ENCODE measurements at regions not wholly inside any gene's neighbourhood (a gene's known extent, or its start where the extent isn't known, plus 50 kb on each side); places are given as distances from the start of the nearest gene placed in this dataset.

DNA sequence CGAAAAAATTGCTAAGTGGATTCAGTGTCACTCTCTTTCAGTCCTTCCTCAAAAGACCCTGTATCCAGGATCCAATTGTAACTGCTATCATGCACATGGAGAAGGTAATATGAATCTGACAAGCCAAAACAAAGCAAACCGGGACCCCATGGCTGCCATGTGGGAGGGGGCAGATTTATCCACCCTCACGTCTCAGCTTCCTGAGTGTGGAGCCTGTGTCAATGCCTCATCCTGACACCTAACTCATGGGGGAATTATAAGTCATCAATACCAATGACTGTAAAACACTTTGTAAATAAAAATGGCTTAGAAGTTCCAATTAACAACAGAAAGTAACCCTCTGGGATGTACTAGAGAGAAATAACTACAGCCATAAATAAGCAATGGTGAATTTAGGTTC is 174.1 kb upstream of the MCHR2 start:
- DNase-seq (ENCODE audit: extremely low read depth, low read depth) = no peak
- H3K4me3 ChIP-seq (replicated peaks; ENCODE audit: low read depth, low read length) = no peak overlapping the region
- TF ChIP-seq, protein P1, sequence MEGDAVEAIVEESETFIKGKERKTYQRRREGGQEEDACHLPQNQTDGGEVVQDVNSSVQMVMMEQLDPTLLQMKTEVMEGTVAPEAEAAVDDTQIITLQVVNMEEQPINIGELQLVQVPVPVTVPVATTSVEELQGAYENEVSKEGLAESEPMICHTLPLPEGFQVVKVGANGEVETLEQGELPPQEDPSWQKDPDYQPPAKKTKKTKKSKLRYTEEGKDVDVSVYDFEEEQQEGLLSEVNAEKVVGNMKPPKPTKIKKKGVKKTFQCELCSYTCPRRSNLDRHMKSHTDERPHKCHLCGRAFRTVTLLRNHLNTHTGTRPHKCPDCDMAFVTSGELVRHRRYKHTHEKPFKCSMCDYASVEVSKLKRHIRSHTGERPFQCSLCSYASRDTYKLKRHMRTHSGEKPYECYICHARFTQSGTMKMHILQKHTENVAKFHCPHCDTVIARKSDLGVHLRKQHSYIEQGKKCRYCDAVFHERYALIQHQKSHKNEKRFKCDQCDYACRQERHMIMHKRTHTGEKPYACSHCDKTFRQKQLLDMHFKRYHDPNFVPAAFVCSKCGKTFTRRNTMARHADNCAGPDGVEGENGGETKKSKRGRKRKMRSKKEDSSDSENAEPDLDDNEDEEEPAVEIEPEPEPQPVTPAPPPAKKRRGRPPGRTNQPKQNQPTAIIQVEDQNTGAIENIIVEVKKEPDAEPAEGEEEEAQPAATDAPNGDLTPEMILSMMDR (IDR thresholded peaks at IDR 0.05; ENCODE audit: low read depth, low read length, missing control alignments) = no peak

DNA sequence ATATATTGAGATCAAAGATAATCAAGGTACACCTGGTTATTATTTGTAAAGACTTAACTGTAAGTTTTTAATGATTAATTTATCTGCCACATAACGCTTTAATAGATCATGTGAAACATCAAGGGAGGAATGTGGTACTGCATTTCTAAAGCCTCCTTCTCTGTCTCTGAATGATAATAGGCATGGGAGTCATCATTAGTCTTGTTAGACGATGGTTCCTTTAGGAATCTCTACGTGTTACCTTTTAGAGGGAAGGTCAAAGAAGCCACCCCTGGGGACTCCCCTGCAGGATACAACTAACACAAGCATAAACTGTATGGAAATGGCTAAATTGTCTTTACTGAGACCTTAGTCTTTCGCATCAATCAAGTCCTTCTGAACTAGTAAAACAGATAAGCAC is 173.6 kb upstream of the MCHR2 start:
- TF ChIP-seq, protein P1 (IDR thresholded peaks at IDR 0.05; ENCODE audit: low read depth, low read length, missing control alignments) = no peak
- no peak overlapping the region for H3K4me3 ChIP-seq (replicated peaks; ENCODE audit: low read depth, low read length)
- no peak for DNase-seq (ENCODE audit: extremely low read depth, low read depth)

DNA sequence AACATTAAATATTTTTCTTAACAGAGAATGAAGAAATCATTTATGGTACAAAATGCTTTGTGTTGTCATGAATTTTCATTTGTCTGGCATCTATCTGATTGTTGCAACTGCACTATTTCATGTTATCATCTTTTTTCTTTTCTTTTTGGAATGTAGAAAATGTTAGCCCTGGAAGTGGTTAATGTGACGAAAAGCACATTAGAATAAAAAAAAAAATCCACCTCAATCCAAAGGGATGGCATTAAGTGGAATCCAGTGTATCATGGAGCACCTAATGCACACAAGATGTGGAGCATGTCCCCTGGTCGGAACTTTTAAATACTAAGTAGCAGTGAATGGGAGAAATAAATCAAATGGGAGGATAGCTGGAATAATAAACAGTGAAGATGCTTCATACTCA is 172.9 kb upstream of the MCHR2 start:
- DNase-seq (ENCODE audit: extremely low read depth, low read depth) = no peak
- TF ChIP-seq, protein P1 (IDR thresholded peaks at IDR 0.05; ENCODE audit: low read depth, low read length, missing control alignments) = no peak

DNA sequence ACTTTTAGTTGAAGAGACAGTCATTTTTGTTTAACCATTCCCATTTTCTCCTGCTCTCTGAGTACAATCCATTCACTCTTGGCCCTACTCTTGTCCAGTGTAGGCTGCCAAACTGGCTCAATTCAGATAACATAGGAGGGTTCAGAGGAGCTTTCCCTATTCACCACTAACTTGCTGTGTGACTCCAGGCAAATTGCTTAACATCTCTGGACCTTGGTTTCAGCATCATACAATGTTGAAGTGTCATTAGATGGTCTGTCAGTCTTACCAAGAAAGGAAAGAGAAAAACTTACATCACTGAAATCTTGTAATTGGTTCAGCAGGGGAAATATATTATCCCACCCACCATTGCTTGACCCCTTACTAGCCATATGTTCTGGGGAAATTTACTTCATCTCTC is 171.4 kb upstream of the MCHR2 start:
- H3K4me3 ChIP-seq (replicated peaks; ENCODE audit: low read depth, low read length) = no peak overlapping the region
- no peak for DNase-seq (ENCODE audit: extremely low read depth, low read depth)
- TF ChIP-seq, protein P1 (IDR thresholded peaks at IDR 0.05; ENCODE audit: low read depth, low read length, missing control alignments) = no peak

More for the DNA sequence above, 172.9 kb upstream of the MCHR2 start:
- no peak overlapping the region for H3K4me3 ChIP-seq (replicated peaks; ENCODE audit: low read depth, low read length)

DNA sequence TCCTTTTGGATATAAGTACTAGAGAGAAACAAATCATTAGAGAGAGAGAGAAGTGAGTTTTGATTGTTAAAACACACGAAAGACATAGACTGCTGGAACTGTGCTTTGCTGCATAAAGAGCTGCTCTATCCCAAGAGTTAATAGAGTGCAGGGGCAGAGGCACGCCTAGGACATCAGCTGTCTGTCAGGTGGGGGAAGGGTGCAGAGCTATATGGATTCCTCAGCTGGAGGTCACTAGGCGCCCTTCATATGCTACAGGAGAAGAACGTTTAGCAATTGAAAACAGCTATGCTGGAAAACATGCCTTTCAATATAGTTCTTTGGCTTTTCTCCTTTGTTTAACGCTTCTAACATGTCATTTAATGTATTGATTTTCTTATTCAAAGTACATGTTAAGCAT is 169.0 kb upstream of the MCHR2 start:
- DNase-seq (ENCODE audit: extremely low read depth, low read depth) = no peak
- H3K4me3 ChIP-seq (replicated peaks; ENCODE audit: low read depth, low read length) = no peak overlapping the region
- TF ChIP-seq, protein P1 (IDR thresholded peaks at IDR 0.05; ENCODE audit: low read depth, low read length, missing control alignments) = no peak

DNA sequence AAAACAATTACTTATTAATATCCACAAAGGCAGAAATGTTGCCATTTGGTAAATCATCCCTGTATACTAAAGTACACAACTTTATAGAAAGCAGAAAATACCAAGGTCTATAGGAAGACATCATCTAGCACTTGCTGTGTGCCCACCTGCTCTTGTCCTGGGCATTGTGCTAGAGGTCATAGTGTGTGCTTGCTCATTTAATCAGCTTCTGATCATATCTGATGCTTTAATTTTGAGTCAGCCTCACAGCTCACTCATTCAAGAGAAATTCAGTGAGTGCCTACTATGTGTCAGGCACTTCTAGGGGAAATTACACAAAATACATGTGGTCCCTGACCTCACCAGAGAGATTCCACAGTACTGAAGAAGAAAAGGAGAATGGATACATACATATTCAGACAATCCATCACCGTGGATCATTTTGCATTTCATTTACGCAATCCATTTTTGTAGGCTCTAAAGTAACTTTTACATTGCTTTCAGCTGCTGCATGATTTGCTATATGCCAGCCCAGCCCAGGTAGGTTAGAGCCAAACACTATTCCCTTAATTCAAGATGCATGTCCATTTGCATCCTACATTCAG is 167.9 kb upstream of the MCHR2 start:
- H3K4me3 ChIP-seq (replicated peaks; ENCODE audit: low read depth, low read length) = no peak overlapping the region
- DNase-seq (ENCODE audit: extremely low read depth, low read depth) = no peak
- TF ChIP-seq, protein P1 (IDR thresholded peaks at IDR 0.05; ENCODE audit: low read depth, low read length, missing control alignments) = no peak

DNA sequence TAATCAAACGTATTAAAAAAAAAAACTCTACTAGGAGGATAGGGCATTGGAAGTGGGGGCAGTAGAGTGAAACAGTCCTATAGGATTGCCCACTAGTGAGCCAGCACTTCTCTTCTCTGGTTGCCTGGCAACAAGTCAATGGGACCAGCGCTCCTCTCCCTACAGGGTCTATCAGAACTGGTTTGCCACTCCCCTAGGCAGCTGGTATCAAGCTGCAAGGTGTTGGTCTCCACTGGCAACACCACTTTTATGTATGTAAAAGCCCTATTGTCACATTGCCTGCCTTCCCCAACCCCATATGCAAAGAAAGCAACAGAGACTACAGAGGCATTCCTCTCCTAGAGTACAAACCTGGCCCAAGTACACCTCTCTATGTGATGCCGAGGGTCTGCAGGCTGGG is 166.9 kb upstream of the MCHR2 start:
- TF ChIP-seq, protein P1 (IDR thresholded peaks at IDR 0.05; ENCODE audit: low read depth, low read length, missing control alignments) = no peak
- H3K4me3 ChIP-seq (replicated peaks; ENCODE audit: low read depth, low read length) = no peak overlapping the region
- no peak for DNase-seq (ENCODE audit: extremely low read depth, low read depth)

All from HFF-Myc (cell line).